ENCODE measurements at regions not wholly inside any gene's neighbourhood (a gene's known extent, or its start where the extent isn't known, plus 50 kb on each side); places are given as distances from the start of the nearest gene placed in this dataset.

DNA sequence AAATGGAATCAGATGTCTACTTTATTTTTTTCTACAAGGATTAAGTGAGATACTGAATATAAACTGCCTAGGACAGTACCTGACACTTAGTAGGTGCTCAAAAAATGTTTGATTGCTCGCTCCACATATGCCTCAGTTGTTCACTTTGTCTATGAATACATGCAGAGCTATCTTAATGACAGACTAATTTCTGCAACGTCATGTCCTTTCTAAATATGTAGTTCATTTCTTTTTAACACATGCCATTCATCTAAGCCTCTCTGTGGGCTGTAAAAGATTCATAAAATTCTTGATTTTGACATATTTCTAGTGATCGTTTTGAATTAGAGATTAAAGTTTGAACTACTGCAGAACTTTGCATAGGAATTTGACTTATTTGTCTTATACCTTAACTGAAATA lies 176.3 kb upstream of the STXBP6 start:
- intact Hi-C loops (cut with DNase I): no loop called here
- 82% methylated on average over 3 of the region's 3 CpGs for WGBS

DNA sequence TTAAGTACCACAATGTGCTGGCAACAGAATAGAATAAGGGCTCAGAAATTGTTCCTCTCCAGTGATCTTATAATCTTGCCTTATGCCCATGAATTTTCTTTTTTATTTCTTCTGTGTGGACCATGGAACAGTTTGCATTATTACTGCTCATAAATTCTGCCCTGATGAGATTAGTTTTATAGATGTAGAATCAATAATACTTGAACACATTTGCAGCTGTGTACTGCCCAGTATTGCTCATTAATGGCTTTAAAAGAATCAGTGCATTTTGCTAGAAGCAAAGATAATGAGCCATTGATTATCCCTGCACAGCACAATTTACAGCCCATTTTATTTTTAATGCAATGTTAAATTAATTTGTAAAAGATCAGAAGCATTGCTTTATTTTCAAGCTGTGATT lies 172.3 kb upstream of the STXBP6 start:
- Histone ChIP-seq H3K36me3 (no peaks in the 10 kb centered on the region), H3K27me3 (replicated peaks; ENCODE audit: insufficient read depth) (no peaks in the 10 kb centered on the region), H3K9me3 (no peaks in the 10 kb centered on the region), H3K4me3 (no peak overlapping the region), H3K27ac (no peak overlapping the region), H3K4me1 (replicated peaks) (no peaks in the 10 kb centered on the region)
- TF ChIP-seq POLR2AphosphoS5 (IDR thresholded peaks at IDR 0.05): no peak
- TF ChIP-seq, protein P1, sequence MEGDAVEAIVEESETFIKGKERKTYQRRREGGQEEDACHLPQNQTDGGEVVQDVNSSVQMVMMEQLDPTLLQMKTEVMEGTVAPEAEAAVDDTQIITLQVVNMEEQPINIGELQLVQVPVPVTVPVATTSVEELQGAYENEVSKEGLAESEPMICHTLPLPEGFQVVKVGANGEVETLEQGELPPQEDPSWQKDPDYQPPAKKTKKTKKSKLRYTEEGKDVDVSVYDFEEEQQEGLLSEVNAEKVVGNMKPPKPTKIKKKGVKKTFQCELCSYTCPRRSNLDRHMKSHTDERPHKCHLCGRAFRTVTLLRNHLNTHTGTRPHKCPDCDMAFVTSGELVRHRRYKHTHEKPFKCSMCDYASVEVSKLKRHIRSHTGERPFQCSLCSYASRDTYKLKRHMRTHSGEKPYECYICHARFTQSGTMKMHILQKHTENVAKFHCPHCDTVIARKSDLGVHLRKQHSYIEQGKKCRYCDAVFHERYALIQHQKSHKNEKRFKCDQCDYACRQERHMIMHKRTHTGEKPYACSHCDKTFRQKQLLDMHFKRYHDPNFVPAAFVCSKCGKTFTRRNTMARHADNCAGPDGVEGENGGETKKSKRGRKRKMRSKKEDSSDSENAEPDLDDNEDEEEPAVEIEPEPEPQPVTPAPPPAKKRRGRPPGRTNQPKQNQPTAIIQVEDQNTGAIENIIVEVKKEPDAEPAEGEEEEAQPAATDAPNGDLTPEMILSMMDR (IDR thresholded peaks at IDR 0.05): no peak
- TF ChIP-seq POLR2A (IDR thresholded peaks at IDR 0.05): no peak
- intact Hi-C loops (cut with DNase I): no loop called here
- no peak for DNase-seq (ENCODE audit: low spot score)

More for the DNA sequence above, 176.3 kb upstream of the STXBP6 start:
- H3K4me1 ChIP-seq (replicated peaks): no peaks in the 10 kb centered on the region
- no peak overlapping the region for H3K4me3 ChIP-seq
- no peaks in the 10 kb centered on the region for H3K9me3 ChIP-seq
- H3K27ac ChIP-seq: no peak overlapping the region
- no peak for TF ChIP-seq POLR2AphosphoS5 (IDR thresholded peaks at IDR 0.05)
- TF ChIP-seq POLR2A (IDR thresholded peaks at IDR 0.05): no peak
- TF ChIP-seq, protein P1 (IDR thresholded peaks at IDR 0.05): no peak
- no peak for DNase-seq (ENCODE audit: low spot score)
- no peaks in the 10 kb centered on the region for H3K27me3 ChIP-seq (replicated peaks; ENCODE audit: insufficient read depth)
- H3K36me3 ChIP-seq: no peaks in the 10 kb centered on the region

GRCh38 chr14:25220514-25220913 lies 170.6 kb upstream of the STXBP6 start:
- no peaks in the 10 kb centered on the region for H3K4me1 ChIP-seq (replicated peaks)
- intact Hi-C loops (cut with DNase I): no loop called here
- H3K9me3 ChIP-seq: no peaks in the 10 kb centered on the region
- H3K27ac ChIP-seq: no peak overlapping the region
- DNase-seq (ENCODE audit: low spot score): no peak
- no peaks in the 10 kb centered on the region for H3K36me3 ChIP-seq
- H3K27me3 ChIP-seq (replicated peaks; ENCODE audit: insufficient read depth): no peaks in the 10 kb centered on the region
- TF ChIP-seq POLR2AphosphoS5 (IDR thresholded peaks at IDR 0.05) (no peak), POLR2A (IDR thresholded peaks at IDR 0.05) (no peak)
- TF ChIP-seq, protein P1 (IDR thresholded peaks at IDR 0.05): no peak
- no peak overlapping the region for H3K4me3 ChIP-seq

DNA sequence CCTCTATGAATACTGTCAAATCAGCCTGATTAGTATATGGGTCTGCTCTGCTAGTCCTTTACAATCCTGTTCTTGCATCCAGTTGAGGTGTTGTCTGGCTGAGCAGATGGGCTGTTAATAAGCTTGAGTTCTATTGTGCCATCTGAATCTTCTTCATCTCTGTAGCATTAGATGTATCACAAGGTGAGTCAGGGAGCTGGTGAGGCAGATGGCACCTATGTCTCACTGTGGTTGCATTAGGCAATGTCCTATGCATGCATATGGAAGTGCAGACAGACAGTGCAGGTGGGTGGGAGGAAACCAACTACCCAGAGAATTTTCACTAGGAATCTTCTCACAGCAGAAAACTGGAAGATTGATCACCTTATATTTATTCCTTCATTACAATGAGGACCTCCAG lies 165.7 kb upstream of the STXBP6 start:
- no peaks in the 10 kb centered on the region for H3K9me3 ChIP-seq
- no peaks in the 10 kb centered on the region for H3K36me3 ChIP-seq
- DNase-seq (ENCODE audit: low spot score): no peak
- intact Hi-C loops (cut with DNase I): no loop called here
- TF ChIP-seq POLR2AphosphoS5 (IDR thresholded peaks at IDR 0.05) (no peak), POLR2A (IDR thresholded peaks at IDR 0.05) (no peak)
- TF ChIP-seq, protein P1 (IDR thresholded peaks at IDR 0.05): no peak
- no peak overlapping the region for H3K27ac ChIP-seq
- no peaks in the 10 kb centered on the region for H3K27me3 ChIP-seq (replicated peaks; ENCODE audit: insufficient read depth)
- H3K4me1 ChIP-seq (replicated peaks): no peaks in the 10 kb centered on the region
- H3K4me3 ChIP-seq: no peak overlapping the region

DNA sequence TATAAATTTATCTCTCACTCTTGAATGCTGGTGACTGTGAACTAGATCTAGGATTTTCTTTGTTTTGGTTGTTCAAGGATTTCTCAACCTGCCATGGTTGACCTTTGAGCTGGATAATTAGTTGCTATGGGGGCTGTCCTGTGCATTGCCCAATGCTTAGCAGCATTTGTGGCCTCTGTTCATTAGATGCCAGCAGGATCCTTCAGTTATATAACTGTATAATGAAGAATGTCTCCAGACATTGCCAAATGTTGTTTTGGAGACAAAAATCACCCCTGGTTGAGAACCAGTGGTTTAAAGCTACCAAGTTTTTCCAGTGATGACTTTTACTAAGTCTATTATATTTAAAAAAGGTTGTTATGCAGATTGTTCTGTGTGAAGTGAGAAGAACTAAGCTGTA lies 147.9 kb upstream of the STXBP6 start:
- Histone ChIP-seq H3K27me3 (replicated peaks; ENCODE audit: insufficient read depth) (no peaks in the 10 kb centered on the region), H3K9me3 (no peaks in the 10 kb centered on the region), H3K4me3 (no peak overlapping the region), H3K36me3 (no peaks in the 10 kb centered on the region), H3K27ac (no peak overlapping the region), H3K4me1 (replicated peaks) (no peaks in the 10 kb centered on the region)
- TF ChIP-seq POLR2AphosphoS5 (IDR thresholded peaks at IDR 0.05): no peak
- TF ChIP-seq, protein P1 (IDR thresholded peaks at IDR 0.05): no peak
- no peak for TF ChIP-seq POLR2A (IDR thresholded peaks at IDR 0.05)
- no peak for DNase-seq (ENCODE audit: low spot score)
- intact Hi-C loops (cut with DNase I): no loop called here

Measured in prostate gland (tissue), 2 donors.